Parathyroid adenoma (tissue), 2 donors: ENCODE measurements at regions not wholly inside any gene's neighbourhood (a gene's known extent, or its start where the extent isn't known, plus 50 kb on each side); places are given as distances from the start of the nearest gene placed in this dataset.

Experiments used
- H2AFZ ChIP-seq: fragments of 300-600 bp; sonication (generic); one replicate; pipeline ENCODE4 v1.7.0; 2017; ENCODE audit warnings: antibody characterized with exemption, mild to moderate bottlenecking
- H3K27ac ChIP-seq: fragments of 300-600 bp; sonication (generic); one replicate; pipeline ENCODE4 v1.7.0; 2017
- H3K27me3 ChIP-seq: fragments of 300-600 bp; sonication (generic); one replicate; pipeline ENCODE4 v1.7.0; 2017; ENCODE audit warnings: low read length; ENCODE audit not compliant: control insufficient read depth, insufficient read depth
- H3K36me3 ChIP-seq: fragments of 300-600 bp; sonication (generic); one replicate; pipeline ENCODE4 v1.7.0; 2017; ENCODE audit warnings: low read length; ENCODE audit not compliant: control insufficient read depth, insufficient read depth
- H3K4me1 ChIP-seq: fragments of 300-600 bp; sonication (generic); one replicate; pipeline ENCODE4 v1.7.0; 2017; ENCODE audit warnings: control low read depth
- H3K4me2 ChIP-seq: fragments of 300-600 bp; sonication (generic); one replicate; pipeline ENCODE4 v1.7.0; 2017; ENCODE audit warnings: low read length
- H3K4me3 ChIP-seq: fragments of 300-600 bp; sonication (generic); one replicate; pipeline ENCODE4 v1.7.0; 2017; ENCODE audit warnings: low read depth, low read length
- H3K79me2 ChIP-seq: fragments of 300-600 bp; sonication (generic); one replicate; pipeline ENCODE4 v1.7.0; 2017; ENCODE audit warnings: control low read depth
- H3K9ac ChIP-seq: fragments of 300-600 bp; sonication (generic); one replicate; pipeline ENCODE4 v1.7.0; 2017; ENCODE audit warnings: mild to moderate bottlenecking
- H3K9me3 ChIP-seq: fragments of 300-600 bp; sonication (generic); one replicate; pipeline ENCODE4 v1.7.0; 2017; ENCODE audit warnings: low read length; ENCODE audit not compliant: control insufficient read depth
- CTCF ChIP-seq: fragments of 300-600 bp; sonication (generic); IDR thresholded peaks from one replicate; pipeline ENCODE4 v1.7.0; 2017; ENCODE audit warnings: antibody characterized with exemption, mild to moderate bottlenecking
- donor health status: primary hyperparathyroidism.

- H3K79me2 ChIP-seq: no peaks in the 10 kb centered on the region
- no peak overlapping the region for H3K4me3 ChIP-seq
- no peaks in the 10 kb centered on the region for H3K36me3 ChIP-seq
- H3K4me2 ChIP-seq: no peak overlapping the region
- H2AFZ ChIP-seq: no peak overlapping the region
- H3K27me3 ChIP-seq: no peaks in the 10 kb centered on the region
- no peaks in the 10 kb centered on the region for H3K4me1 ChIP-seq
- H3K27ac ChIP-seq: no peak overlapping the region
- H3K9me3 ChIP-seq: no peaks in the 10 kb centered on the region
- H3K9ac ChIP-seq: no peak overlapping the region
- no peak for TF ChIP-seq CTCF
Observed at GRCh38 chr17:68812876-68813584, 142.2 kb downstream of the ABCA8 start.

DNA sequence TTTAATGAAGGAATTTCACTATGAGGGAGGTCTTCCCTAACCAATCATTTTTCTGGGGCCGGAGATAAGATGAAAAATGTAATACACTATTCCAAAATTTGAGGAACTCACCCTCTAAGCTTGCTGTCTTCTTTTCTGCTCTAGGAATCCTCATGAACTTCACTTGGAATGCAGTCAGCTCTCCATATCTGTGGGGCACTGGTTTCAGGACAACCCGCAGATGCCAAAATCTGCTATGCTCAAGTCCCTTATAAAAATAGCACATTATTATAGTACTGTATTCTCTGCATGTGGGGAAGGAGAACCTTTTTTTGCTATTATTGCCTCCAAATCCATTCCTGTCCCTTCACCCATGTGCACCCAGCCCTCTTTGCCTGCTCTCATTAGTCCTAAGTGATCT, 146.0 kb downstream of the ABCA8 start:
- Histone ChIP-seq H3K4me2 (no peak overlapping the region), H2AFZ (no peak overlapping the region), H3K79me2 (no peaks in the 10 kb centered on the region), H3K27me3 (no peaks in the 10 kb centered on the region), H3K27ac (no peak overlapping the region), H3K4me3 (no peak overlapping the region), H3K9ac (no peak overlapping the region), H3K36me3 (no peaks in the 10 kb centered on the region), H3K4me1 (no peaks in the 10 kb centered on the region), H3K9me3 (no peaks in the 10 kb centered on the region)
- no peak for TF ChIP-seq CTCF

- no peaks in the 10 kb centered on the region for H3K79me2 ChIP-seq
- no peak overlapping the region for H3K27ac ChIP-seq
Observed at GRCh38 chr17:68807998-68808772, 147.0 kb downstream of the ABCA8 start.

GRCh38 chr17:68805609-68806008, 149.6 kb downstream of the ABCA8 start:
- no peak overlapping the region for H3K27ac ChIP-seq
- H3K4me2 ChIP-seq: no peak overlapping the region
- TF ChIP-seq CTCF: no peak
- no peaks in the 10 kb centered on the region for H3K36me3 ChIP-seq
- no peak overlapping the region for H3K9ac ChIP-seq
- no peaks in the 10 kb centered on the region for H3K4me1 ChIP-seq
- no peaks in the 10 kb centered on the region for H3K27me3 ChIP-seq
- no peaks in the 10 kb centered on the region for H3K9me3 ChIP-seq
- H2AFZ ChIP-seq: no peak overlapping the region
- no peaks in the 10 kb centered on the region for H3K79me2 ChIP-seq
- no peak overlapping the region for H3K4me3 ChIP-seq

More at GRCh38 chr17:68807998-68808772, 147.0 kb downstream of the ABCA8 start:
- H3K9me3 ChIP-seq: no peaks in the 10 kb centered on the region
- H3K4me1 ChIP-seq: no peaks in the 10 kb centered on the region
- no peaks in the 10 kb centered on the region for H3K27me3 ChIP-seq
- H3K36me3 ChIP-seq: no peaks in the 10 kb centered on the region
- H3K9ac ChIP-seq: no peak overlapping the region
- no peak overlapping the region for H3K4me2 ChIP-seq
- no peak for TF ChIP-seq CTCF
- no peak overlapping the region for H3K4me3 ChIP-seq
- H2AFZ ChIP-seq: no peak overlapping the region
